Naive B cell (primary cell): ENCODE measurements at regions not wholly inside any gene's neighbourhood (a gene's known extent, or its start where the extent isn't known, plus 50 kb on each side); places are given as distances from the start of the nearest gene placed in this dataset.

Experiments used
- ATAC-seq, 2 donors: fragments of 150-1000 bp; cut with Tn5 transposase; 2 replicates each; pipeline ENCODE4 v1.10.0; 2021; ENCODE audit warnings: low read depth in 2 of 2, mild to moderate bottlenecking in 2 of 2, moderate library complexity in 2 of 2
- DNase-seq: peaks from one replicate; pipeline ENCODE4 v3.0.0; 2022
- H3K27ac Mint-ChIP-seq, 6 donors: one replicate each; pipeline ENCODE4 v1.8.0; 2020 to 2022; ENCODE audit warnings: mild to moderate bottlenecking in 6 of 6, mixed read lengths in 6 of 6, moderate library complexity in 5 of 6, inconsistent platforms in 2 of 6
- H3K27me3 Mint-ChIP-seq, 3 donors: one replicate each; pipeline ENCODE4 v1.8.0; 2021 to 2022; ENCODE audit warnings: mixed read lengths in 3 of 3, mild to moderate bottlenecking in 1 of 3
- H3K36me3 Mint-ChIP-seq, 2 donors: one replicate each; pipeline ENCODE4 v1.8.0; 2020 to 2022; ENCODE audit warnings: mixed read lengths in 2 of 2, inconsistent platforms in 1 of 2, mild to moderate bottlenecking in 1 of 2
- H3K4me1 Mint-ChIP-seq, 3 donors: one replicate each; pipeline ENCODE4 v1.8.0; 2020 to 2022; ENCODE audit warnings: mixed read lengths in 3 of 3, inconsistent platforms in 1 of 3, mild to moderate bottlenecking in 1 of 3, moderate library complexity in 1 of 3
- H3K4me3 Mint-ChIP-seq, 8 donors: one replicate each; pipeline ENCODE4 v1.8.0; 2020 to 2022; ENCODE audit warnings: mild to moderate bottlenecking in 8 of 8, mixed read lengths in 8 of 8, moderate library complexity in 8 of 8, inconsistent platforms in 2 of 8
- H3K9me3 Mint-ChIP-seq, 7 donors: one replicate each; pipeline ENCODE4 v1.8.0; 2020 to 2022; ENCODE audit warnings: mixed read lengths in 7 of 7, mild to moderate bottlenecking in 5 of 7, inconsistent platforms in 2 of 7, moderate library complexity in 1 of 7

GRCh38 chr2:64748561-64748960 lies 94.8 kb upstream of the SERTAD2 start:
- Mint-ChIP-seq H3K4me3 (peak overlapping the region in 6 of 8 donors; percentile 16 to 99 (median 86)), H3K27ac (peak overlapping the region in 3 of 6 donors; percentile 4 to 45 (median 39)), H3K4me1 (peaks cover 16 to 23% (median 17%) of the 10 kb centered on the region in 3 donors), H3K9me3 (no peaks in the 10 kb centered on the region), H3K27me3 (no peaks in the 10 kb centered on the region), H3K36me3 (no peaks in the 10 kb centered on the region)
- no peak for ATAC-seq
- DNase-seq = no peak

GRCh38 chr2:64749446-64749845 lies 95.7 kb upstream of the SERTAD2 start:
- Mint-ChIP-seq H3K4me1 (peaks cover 16 to 28% (median 17%) of the 10 kb centered on the region in 3 donors), H3K4me3 (peak overlapping the region; percentile 88 to 99 (median 98)), H3K36me3 (no peaks in the 10 kb centered on the region), H3K27ac (peak overlapping the region; percentile 81 to 98 (median 94)), H3K9me3 (no peaks in the 10 kb centered on the region), H3K27me3 (no peaks in the 10 kb centered on the region)
- ATAC-seq (no peak), DNase-seq (no peak)

- Mint-ChIP-seq H3K9me3 (no peaks in the 10 kb centered on the region), H3K27ac (peak overlapping the region; percentile 75 to 98 (median 96)), H3K4me3 (peak overlapping the region; percentile 88 to 99 (median 98)), H3K36me3 (no peaks in the 10 kb centered on the region), H3K4me1 (peaks cover 16 to 28% (median 17%) of the 10 kb centered on the region in 3 donors), H3K27me3 (no peaks in the 10 kb centered on the region)
- ATAC-seq = no peak
- peak; percentile 23 for DNase-seq
Measured at GRCh38 chr2:64750001-64750816, 96.5 kb upstream of the SERTAD2 start.

GRCh38 chr2:64750817-64751285 lies 97.1 kb upstream of the SERTAD2 start:
- Mint-ChIP-seq H3K27ac (peak overlapping the region; percentile 85 to 98 (median 96)), H3K9me3 (peaks cover 0 to 2% (median 0%) of the 10 kb centered on the region in 7 donors), H3K36me3 (no peaks in the 10 kb centered on the region), H3K4me3 (peak overlapping the region; percentile 88 to 99 (median 98)), H3K4me1 (peaks cover 16 to 28% (median 17%) of the 10 kb centered on the region in 3 donors), H3K27me3 (no peaks in the 10 kb centered on the region)
- DNase-seq (peak; percentile 97), ATAC-seq (peak; percentile 77 to 82)

GRCh38 chr2:64751286-64752260 lies 97.9 kb upstream of the SERTAD2 start:
- no peak for DNase-seq
- Mint-ChIP-seq H3K9me3 (peaks cover 0 to 6% (median 0%) of the 10 kb centered on the region in 7 donors), H3K27ac (peak overlapping the region; percentile 70 to 98 (median 94)), H3K36me3 (no peaks in the 10 kb centered on the region), H3K4me3 (peak overlapping the region; percentile 88 to 99 (median 98)), H3K27me3 (no peaks in the 10 kb centered on the region), H3K4me1 (peaks cover 16 to 28% (median 17%) of the 10 kb centered on the region in 3 donors)
- ATAC-seq = peak; percentile 73

GRCh38 chr2:64753399-64753798 lies 99.7 kb upstream of the SERTAD2 start:
- no peaks in the 10 kb centered on the region for H3K36me3 Mint-ChIP-seq
- H3K9me3 Mint-ChIP-seq = peaks cover 0 to 6% (median 0%) of the 10 kb centered on the region in 7 donors
- peaks cover 16 to 28% (median 17%) of the 10 kb centered on the region in 3 donors for H3K4me1 Mint-ChIP-seq
- no peak for DNase-seq
- H3K4me3 Mint-ChIP-seq = peak overlapping the region in 2 of 8 donors; percentile 49 to 66
- H3K27ac Mint-ChIP-seq = no peak overlapping the region
- no peaks in the 10 kb centered on the region for H3K27me3 Mint-ChIP-seq
- no peak for ATAC-seq

GRCh38 chr2:64754570-64754969 lies 100.9 kb upstream of the SERTAD2 start:
- H3K4me1 Mint-ChIP-seq = peaks cover 6 to 18% (median 10%) of the 10 kb centered on the region in 3 donors
- no peaks in the 10 kb centered on the region for H3K27me3 Mint-ChIP-seq
- peaks cover 0 to 6% (median 0%) of the 10 kb centered on the region in 7 donors for H3K9me3 Mint-ChIP-seq
- no peak for ATAC-seq
- H3K36me3 Mint-ChIP-seq = no peaks in the 10 kb centered on the region
- H3K4me3 Mint-ChIP-seq = no peak overlapping the region
- no peak for DNase-seq
- no peak overlapping the region for H3K27ac Mint-ChIP-seq

- no peak for ATAC-seq
- Mint-ChIP-seq H3K27me3 (no peaks in the 10 kb centered on the region), H3K4me3 (no peak overlapping the region), H3K4me1 (peaks cover 1 to 7% (median 1%) of the 10 kb centered on the region in 3 donors), H3K36me3 (no peaks in the 10 kb centered on the region), H3K9me3 (peaks cover 0 to 6% (median 0%) of the 10 kb centered on the region in 7 donors), H3K27ac (no peak overlapping the region)
- DNase-seq = no peak
Measured at GRCh38 chr2:64757126-64757525, 103.4 kb upstream of the SERTAD2 start.

GRCh38 chr2:64760128-64760527 lies 106.4 kb upstream of the SERTAD2 start:
- no peak overlapping the region for H3K4me3 Mint-ChIP-seq
- no peaks in the 10 kb centered on the region for H3K4me1 Mint-ChIP-seq
- H3K9me3 Mint-ChIP-seq = peaks cover 0 to 6% (median 0%) of the 10 kb centered on the region in 7 donors
- ATAC-seq (no peak), DNase-seq (no peak)
- no peaks in the 10 kb centered on the region for H3K27me3 Mint-ChIP-seq
- no peaks in the 10 kb centered on the region for H3K36me3 Mint-ChIP-seq
- H3K27ac Mint-ChIP-seq = peak overlapping the region in 1 of 6 donors; percentile 39

- Mint-ChIP-seq H3K4me3 (no peak overlapping the region), H3K27ac (peak overlapping the region in 1 of 6 donors; percentile 11), H3K9me3 (no peaks in the 10 kb centered on the region), H3K36me3 (no peaks in the 10 kb centered on the region), H3K27me3 (no peaks in the 10 kb centered on the region), H3K4me1 (peaks cover 3 to 10% (median 8%) of the 10 kb centered on the region in 3 donors)
- DNase-seq (no peak), ATAC-seq (no peak)
Measured at GRCh38 chr2:64762301-64762997, 108.7 kb upstream of the SERTAD2 start.

- DNase-seq (no peak), ATAC-seq (no peak)
- no peaks in the 10 kb centered on the region for H3K36me3 Mint-ChIP-seq
- peaks cover 7 to 14% (median 10%) of the 10 kb centered on the region in 3 donors for H3K4me1 Mint-ChIP-seq
- H3K9me3 Mint-ChIP-seq = no peaks in the 10 kb centered on the region
- H3K27ac Mint-ChIP-seq = peak overlapping the region in 2 of 6 donors; percentile 64 to 79
- H3K27me3 Mint-ChIP-seq = no peaks in the 10 kb centered on the region
- H3K4me3 Mint-ChIP-seq = peak overlapping the region in 1 of 8 donors; percentile 42
Measured at GRCh38 chr2:64763126-64763525, 109.4 kb upstream of the SERTAD2 start.

- no peak for ATAC-seq
- no peaks in the 10 kb centered on the region for H3K36me3 Mint-ChIP-seq
- no peaks in the 10 kb centered on the region for H3K9me3 Mint-ChIP-seq
- H3K27ac Mint-ChIP-seq = no peak overlapping the region
- peak overlapping the region in 3 of 8 donors; percentile 1 to 62 (median 5) for H3K4me3 Mint-ChIP-seq
- H3K27me3 Mint-ChIP-seq = no peaks in the 10 kb centered on the region
- peaks cover 20 to 23% (median 23%) of the 10 kb centered on the region in 3 donors for H3K4me1 Mint-ChIP-seq
- no peak for DNase-seq
Measured at GRCh38 chr2:64765160-64765805, 111.6 kb upstream of the SERTAD2 start.
